ENCODE measurements at regions not wholly inside any gene's neighbourhood (a gene's known extent, or its start where the extent isn't known, plus 50 kb on each side); places are given as distances from the start of the nearest gene placed in this dataset.
"Not testable (repeated sequence)": the region's sequence is repeated elsewhere in the genome, so short reads cannot be mapped to it uniquely, and the experiment has no call there.

- H3K4me3 Mint-ChIP-seq = no peak overlapping the region
- DNase-seq (ENCODE audit: extremely low spot score, unreplicated experiment) = no peak
- H3K27ac Mint-ChIP-seq = no peak overlapping the region
- no peaks in the 10 kb centered on the region for H3K27me3 Mint-ChIP-seq
- TF ChIP-seq CTCF (conservative IDR thresholded peaks at IDR 0.05) = no peak
- H3K36me3 Mint-ChIP-seq = no peaks in the 10 kb centered on the region
- peaks cover 10% of the 10 kb centered on the region for H3K9me3 Mint-ChIP-seq
- H3K4me1 Mint-ChIP-seq (ENCODE audit: unreplicated experiment) = no peaks in the 10 kb centered on the region
These were observed 892.0 kb upstream of the AUTS2 start for GRCh38 chr7:68706291-68706690.

- no peak overlapping the region for H3K27ac Mint-ChIP-seq
- no peak for TF ChIP-seq CTCF (conservative IDR thresholded peaks at IDR 0.05)
- H3K4me1 Mint-ChIP-seq (ENCODE audit: unreplicated experiment) = no peaks in the 10 kb centered on the region
- H3K9me3 Mint-ChIP-seq = peaks cover 14% of the 10 kb centered on the region
- no peaks in the 10 kb centered on the region for H3K27me3 Mint-ChIP-seq
- no peak for DNase-seq (ENCODE audit: extremely low spot score, unreplicated experiment)
- H3K4me3 Mint-ChIP-seq = no peak overlapping the region
- H3K36me3 Mint-ChIP-seq = no peaks in the 10 kb centered on the region
These were observed 891.1 kb upstream of the AUTS2 start for GRCh38 chr7:68707159-68707558.

GRCh38 chr7:68707958-68708357 lies 890.3 kb upstream of the AUTS2 start:
- Mint-ChIP-seq H3K4me1 (ENCODE audit: unreplicated experiment) (no peaks in the 10 kb centered on the region), H3K27me3 (no peaks in the 10 kb centered on the region), H3K9me3 (peaks cover 15% of the 10 kb centered on the region), H3K27ac (no peak overlapping the region), H3K4me3 (no peak overlapping the region), H3K36me3 (no peaks in the 10 kb centered on the region)
- TF ChIP-seq CTCF (conservative IDR thresholded peaks at IDR 0.05) = no peak
- DNase-seq (ENCODE audit: extremely low spot score, unreplicated experiment) = no peak

GRCh38 chr7:68712956-68713495 lies 885.2 kb upstream of the AUTS2 start:
- peaks cover 10% of the 10 kb centered on the region for H3K9me3 Mint-ChIP-seq

GRCh38 chr7:68714135-68714534 lies 884.1 kb upstream of the AUTS2 start:
- not testable (repeated sequence) for H3K27ac Mint-ChIP-seq; H3K27me3 Mint-ChIP-seq; H3K4me3 Mint-ChIP-seq; H3K4me1 Mint-ChIP-seq (ENCODE audit: unreplicated experiment); H3K9me3 Mint-ChIP-seq; H3K36me3 Mint-ChIP-seq; DNase-seq (ENCODE audit: extremely low spot score, unreplicated experiment)

More at GRCh38 chr7:68712956-68713495, 885.2 kb upstream of the AUTS2 start:
- Mint-ChIP-seq H3K4me3 (no peak overlapping the region), H3K36me3 (no peaks in the 10 kb centered on the region), H3K27me3 (no peaks in the 10 kb centered on the region), H3K27ac (no peak overlapping the region), H3K4me1 (ENCODE audit: unreplicated experiment) (peaks cover 7% of the 10 kb centered on the region)
- no peak for DNase-seq (ENCODE audit: extremely low spot score, unreplicated experiment)
- TF ChIP-seq CTCF (conservative IDR thresholded peaks at IDR 0.05) = no peak

- Mint-ChIP-seq H3K4me3 (no peak overlapping the region), H3K9me3 (peaks cover 5% of the 10 kb centered on the region), H3K27me3 (no peaks in the 10 kb centered on the region), H3K4me1 (ENCODE audit: unreplicated experiment) (peaks cover 10% of the 10 kb centered on the region), H3K27ac (no peak overlapping the region), H3K36me3 (no peaks in the 10 kb centered on the region)
- no peak for DNase-seq (ENCODE audit: extremely low spot score, unreplicated experiment)
- no peak for TF ChIP-seq CTCF (conservative IDR thresholded peaks at IDR 0.05)
These were observed 882.4 kb upstream of the AUTS2 start for GRCh38 chr7:68715907-68716306.

Data from type B pancreatic cell (in vitro differentiated cells).